K562 (cell line): ENCODE measurements at regions not wholly inside any gene's neighbourhood (a gene's known extent, or its start where the extent isn't known, plus 50 kb on each side); places are given as distances from the start of the nearest gene placed in this dataset.

Experiments used
- ATAC-seq: fragments of 200-7000 bp; cut with Tn5 transposase; 3 replicates; pipeline ENCODE4 v1.9.1; 2020; ENCODE audit warnings: moderate library complexity
- BruUV-seq: library from RNA; stranded (reverse); fragments of 400-500 nt; replicated peaks from 2 replicates; lab custom pipeline; 2021; lab: Mats Ljungman, UMichigan
- CTCF ChIA-PET: fragments of 300-600 bp; formaldehyde crosslinking; extraction: SDS; loops from one replicate; lab custom pipeline; 2021; ENCODE audit warnings: low intra/inter-chr PET ratio; lab: Yijun Ruan, JAX
- POLR2A ChIA-PET: fragments of 300-600, 350-650 bp; sonication (Branson Sonifier 250); formaldehyde crosslinking; extraction: SDS; loops from one replicate; lab custom pipeline; 2021; ENCODE audit warnings: antibody characterized with exemption, inconsistent platforms; lab: Yijun Ruan, JAX
- DNase-seq, 4 experiments: peaks; one replicate each; pipeline versions ENCODE4 v3.0.0 to v3.0.0-alpha.2; 2011 to 2018; ENCODE audit warnings: low spot score in 3 of 4, mixed read lengths in 3 of 4; ENCODE audit errors: extremely low read depth in 1 of 4
- FAIRE-seq: peaks from 2 replicates; lab custom pipeline; 2011; peaks lifted over from hg19 to GRCh38; lab: Jason Lieb, UNC
- H2AFZ ChIP-seq: 2 replicates; pipeline ENCODE4 v1.6.0; 2011; ENCODE audit warnings: low read depth, low read length, control low read depth, inconsistent platforms
- H3K27ac ChIP-seq: fragments of 200-600 bp; 3 replicates; pipeline ENCODE4 v1.8.0; 2011; ENCODE audit warnings: low read depth, mild to moderate bottlenecking, control low read depth, inconsistent platforms, low read length, moderate library complexity, mixed read lengths; ENCODE audit errors: extremely low read depth
- H3K27me3 ChIP-seq, 2 experiments: fragments of 300-600 bp in 1 of 2; 2 replicates in 1 of 2; 3 replicates in 1 of 2; pipeline versions ENCODE4 v1.6.0 to v1.8.0; 2011; ENCODE audit warnings: inconsistent platforms in 2 of 2, low read length in 2 of 2, mild to moderate bottlenecking in 1 of 2, mixed read lengths in 1 of 2, moderate library complexity in 1 of 2; ENCODE audit not compliant: control insufficient read depth in 2 of 2, insufficient read depth in 2 of 2
- H3K36me3 ChIP-seq: fragments of 300-600 bp; 3 replicates; pipeline ENCODE4 v1.8.0; 2011; ENCODE audit warnings: mild to moderate bottlenecking, low read length, inconsistent platforms; ENCODE audit not compliant: control insufficient read depth, insufficient read depth
- H3K4me1 ChIP-seq, 2 experiments: fragments of 200-600 bp in 1 of 2; replicated peaks in 1 of 2; 2 replicates in 1 of 2; 3 replicates in 1 of 2; pipeline versions ENCODE4 v1.5.1 to v1.8.0; 2011; ENCODE audit warnings: inconsistent platforms in 2 of 2, low read length in 2 of 2, mild to moderate bottlenecking in 1 of 2, mixed read lengths in 1 of 2, moderate library complexity in 1 of 2; ENCODE audit not compliant: control insufficient read depth in 2 of 2, insufficient read depth in 2 of 2
- H3K4me2 ChIP-seq: 2 replicates; pipeline ENCODE4 v1.6.1; 2011; ENCODE audit warnings: low read length, control low read depth, inconsistent platforms, mixed read lengths; ENCODE audit not compliant: insufficient read depth
- H3K4me3 ChIP-seq: fragments of 200-600 bp; sonication (generic), shearing (Covaris generic); 2 replicates; pipeline ENCODE4 v1.5.1; 2016; ENCODE audit warnings: control low read depth, inconsistent platforms
- H3K79me2 ChIP-seq: fragments of 200-600 bp; 3 replicates; pipeline ENCODE4 v1.8.0; 2011; ENCODE audit warnings: low read length, inconsistent platforms; ENCODE audit not compliant: control insufficient read depth, insufficient read depth
- H3K9ac ChIP-seq, 2 experiments: 2 replicates each; pipeline versions ENCODE4 v1.6.0 to v1.6.1; 2011; ENCODE audit warnings: low read depth in 2 of 2, low read length in 2 of 2, control low read depth in 1 of 2, inconsistent platforms in 1 of 2, mild to moderate bottlenecking in 1 of 2, mixed read lengths in 1 of 2; ENCODE audit not compliant: insufficient read depth in 1 of 2
- H3K9me1 ChIP-seq: one replicate; pipeline ENCODE4 v1.6.0; 2011; ENCODE audit warnings: inconsistent platforms, mild to moderate bottlenecking, low read length, moderate library complexity; ENCODE audit not compliant: control insufficient read depth, insufficient read depth
- H3K9me3 ChIP-seq: replicated peaks from 2 replicates; pipeline ENCODE4 v1.5.1; 2011; ENCODE audit warnings: low read depth, low read length, inconsistent platforms; ENCODE audit not compliant: control insufficient read depth, insufficient read depth
- H4K20me1 ChIP-seq: replicated peaks from 2 replicates; pipeline ENCODE4 v1.6.1; 2011; ENCODE audit warnings: low read length, inconsistent platforms, mixed read lengths; ENCODE audit not compliant: control insufficient read depth, insufficient read depth
- ARID1B ChIP-seq: fragments of 450-650 bp; IDR thresholded peaks from 2 replicates; pipeline ENCODE4 v1.6.1; 2016; ENCODE audit warnings: antibody characterized with exemption, mild to moderate bottlenecking, inconsistent platforms
- CBFB ChIP-seq: sonication (generic); formaldehyde crosslinking; IDR thresholded peaks from 2 replicates; pipeline ENCODE4 v1.4.0; 2020; ENCODE audit warnings: mild to moderate bottlenecking, missing genetic modification reagents
- CCAR2 ChIP-seq: fragments of 200-400 bp; formaldehyde crosslinking; IDR thresholded peaks from 2 replicates; pipeline ENCODE4 v1.6.1; 2017; ENCODE audit warnings: mild to moderate bottlenecking, low read depth, low read length
- E2F8 ChIP-seq: fragments of 450-650 bp; IDR thresholded peaks from 2 replicates; pipeline ENCODE4 v1.7.1; 2018; ENCODE audit warnings: mild to moderate bottlenecking, low read depth; ENCODE audit not compliant: partially characterized antibody
- ELF2 ChIP-seq: fragments of 250-450 bp; sonication (Bioruptor Pico); IDR thresholded peaks from 2 replicates; pipeline ENCODE4 v1.5.0; 2021; ENCODE audit warnings: mild to moderate bottlenecking
- ETV6 ChIP-seq, 3 experiments: fragments of 150-350 bp in 1 of 3; sonication (generic) in 1 of 3; formaldehyde crosslinking in 1 of 3; IDR thresholded peaks; 2 replicates each; pipeline versions ENCODE4 v1.6.1 to v1.8.0; 2014 to 2022; ENCODE audit warnings: borderline replicate concordance in 2 of 3, low read depth in 2 of 3, antibody characterized with exemption in 1 of 3, low read length in 1 of 3, mild to moderate bottlenecking in 1 of 3, missing genetic modification reagents in 1 of 3
- FOS ChIP-seq: IDR thresholded peaks from 3 replicates; pipeline ENCODE4 v1.6.1; 2011; ENCODE audit not compliant: insufficient read length; ENCODE audit errors: extremely low read depth
- HINFP ChIP-seq: fragments of 450-650 bp; conservative IDR thresholded peaks from 2 replicates; pipeline ENCODE4 v1.6.1; 2016; ENCODE audit warnings: missing genetic modification characterization, low read depth, mild to moderate bottlenecking, control low read depth, missing compliant biosample characterization
- HMG20B ChIP-seq: fragments of 250-450 bp; sonication (Bioruptor Pico); IDR thresholded peaks from 2 replicates; pipeline ENCODE4 v1.5.0; 2021; ENCODE audit warnings: mild to moderate bottlenecking
- KLF6 ChIP-seq: fragments of 250-450 bp; sonication (Bioruptor Pico); IDR thresholded peaks from 2 replicates; pipeline ENCODE4 v1.4.0; 2020; ENCODE audit warnings: mild to moderate bottlenecking, moderate library complexity, borderline replicate concordance
- SMAD4 ChIP-seq: fragments of 250-450 bp; sonication (Bioruptor Pico); conservative IDR thresholded peaks from 2 replicates; pipeline ENCODE4 v1.8.0; 2021; ENCODE audit warnings: inconsistent platforms, mild to moderate bottlenecking, moderate library complexity
- SRSF3 ChIP-seq: fragments of 200-400 bp; formaldehyde crosslinking; IDR thresholded peaks from 2 replicates; pipeline ENCODE4 v1.6.1; 2016; ENCODE audit warnings: mild to moderate bottlenecking, low read length, moderate library complexity; ENCODE audit not compliant: insufficient read depth
- THRA ChIP-seq: fragments of 450-650 bp; IDR thresholded peaks from 2 replicates; pipeline ENCODE4 v1.6.1; 2017; ENCODE audit warnings: mild to moderate bottlenecking, moderate library complexity
- ZNF146 ChIP-seq: IDR thresholded peaks from one replicate; pipeline ENCODE4 v1.6.1; 2018; ENCODE audit warnings: missing compliant biosample characterization; ENCODE audit not compliant: unreplicated experiment
- ZNF324 ChIP-seq: fragments of 250-450 bp; sonication (Bioruptor Pico); IDR thresholded peaks from 2 replicates; pipeline ENCODE4 v1.4.0; 2020; ENCODE audit warnings: mild to moderate bottlenecking
- ZNF77 ChIP-seq: fragments of 250-450 bp; sonication (Bioruptor Pico); IDR thresholded peaks from 2 replicates; pipeline ENCODE4 v1.5.0; 2020
- WGBS: fragments of 100-300 bp; shearing (Covaris generic); methylation state at CpG from one replicate; pipeline ENCODE4 v1.1.6; 2016; ENCODE audit warnings: low coverage, mixed read lengths; ENCODE audit not compliant: insufficient coverage; ENCODE audit errors: missing lambda C conversion rate; 5-methylcytosine and 5-hydroxymethylcytosine counted together
- in situ Hi-C: fragments of 300-500 bp; cut with MboI; formaldehyde crosslinking; loops from 4 replicates; pipeline ENCODE4 v1.15.0; 2018; ENCODE audit warnings: inconsistent platforms, mixed read lengths
- intact Hi-C: fragments of 100-400 bp; cut with micrococcal nuclease; formaldehyde crosslinking; loops from 2 replicates; pipeline ENCODE4 v1.14.2; 2022

- Histone ChIP-seq H3K79me2 (no peaks in the 10 kb centered on the region), H3K9me3 (no peaks in the 10 kb centered on the region), H4K20me1 (no peaks in the 10 kb centered on the region), H3K4me2 (no peak overlapping the region), H3K9me1 (no peaks in the 10 kb centered on the region), H3K4me1 (no peaks in the 10 kb centered on the region), H2AFZ (no peak overlapping the region), H3K27ac (no peak overlapping the region), H3K4me3 (no peak overlapping the region), H3K27me3 (no peaks in the 10 kb centered on the region), H3K36me3 (no peaks in the 10 kb centered on the region), H3K9ac (no peak overlapping the region)
- intact Hi-C loops (no loop called here), in situ Hi-C loops (no loop called here)
- no peak for ATAC-seq
- no peak for DNase-seq
- 0% methylated on average over 4 of the region's 4 CpGs for WGBS
- FAIRE-seq: no peak
- ChIA-PET POLR2A (no interaction called here), CTCF (no interaction called here)
- no TSS peak for BruUV-seq
- no peak for TF ChIP-seq ZNF324 (CRISPR knock-in tag)
- no peak for TF ChIP-seq ARID1B
- TF ChIP-seq CBFB (CRISPR knock-in tag): no peak
- no peak for TF ChIP-seq SMAD4 (CRISPR knock-in tag)
- no peak for TF ChIP-seq ZNF77 (CRISPR knock-in tag)
- TF ChIP-seq ELF2 (CRISPR knock-in tag): no peak
- no peak for TF ChIP-seq KLF6
- no peak for TF ChIP-seq ETV6 (IDR thresholded peaks at IDR 0.05; ENCODE audit: borderline replicate concordance in 1 of 2, low read depth in 2 of 2, low read length in 1 of 2)
- TF ChIP-seq ETV6 (CRISPR knock-in tag; IDR thresholded peaks at IDR 0.05; ENCODE audit: borderline replicate concordance): no peak
- TF ChIP-seq ZNF146 (CRISPR knock-in tag): no peak
- no peak for TF ChIP-seq CCAR2
- TF ChIP-seq HINFP (tag): no peak
- TF ChIP-seq HMG20B: no peak
- no peak for TF ChIP-seq SRSF3
- no peak for TF ChIP-seq E2F8
- no peak for TF ChIP-seq THRA
- no peak for TF ChIP-seq FOS
Observed at GRCh38 chr18:29753379-29753778, 1289.2 kb downstream of the DSC3 start.
